ENCODE measurements at regions not wholly inside any gene's neighbourhood (a gene's known extent, or its start where the extent isn't known, plus 50 kb on each side); places are given as distances from the start of the nearest gene placed in this dataset.

GRCh38 chr7:108697254-108697653 is 127.6 kb downstream of the DNAJB9 start:
- no peak for DNase-seq (ENCODE audit: low spot score)

GRCh38 chr7:108711611-108712010 is 141.9 kb downstream of the DNAJB9 start:
- no peak for DNase-seq (ENCODE audit: low spot score)

GRCh38 chr7:108716783-108717182 is 147.1 kb downstream of the DNAJB9 start:
- no peak for DNase-seq (ENCODE audit: low spot score)

GRCh38 chr7:108717781-108718180 is 148.1 kb downstream of the DNAJB9 start:
- no peak for DNase-seq (ENCODE audit: low spot score)

- no peak for DNase-seq (ENCODE audit: low spot score)
Measured at GRCh38 chr7:108719631-108720030, 150.0 kb downstream of the DNAJB9 start.

- no peak for DNase-seq (ENCODE audit: low spot score)
Measured at GRCh38 chr7:108722561-108722960, 152.9 kb downstream of the DNAJB9 start.

- DNase-seq (ENCODE audit: low spot score) = no peak
Measured at GRCh38 chr7:108723381-108723814, 153.7 kb downstream of the DNAJB9 start.

GRCh38 chr7:108724251-108725100 is 154.8 kb downstream of the DNAJB9 start:
- DNase-seq (ENCODE audit: low spot score) = no peak

- DNase-seq (ENCODE audit: low spot score) = no peak
Measured at GRCh38 chr7:108735814-108736213, 166.1 kb downstream of the DNAJB9 start.

GRCh38 chr7:108736221-108736891 is 166.7 kb downstream of the DNAJB9 start:
- DNase-seq (ENCODE audit: low spot score) = no peak

- no peak for DNase-seq (ENCODE audit: low spot score)
Measured at GRCh38 chr7:108770981-108771745, 201.5 kb downstream of the DNAJB9 start.

- no peak for DNase-seq (ENCODE audit: low spot score)
Measured at GRCh38 chr7:108771853-108772252, 202.2 kb downstream of the DNAJB9 start.

- no peak for DNase-seq (ENCODE audit: low spot score)
Measured at GRCh38 chr7:108777966-108778365, 208.3 kb downstream of the DNAJB9 start.

GRCh38 chr7:108789451-108789850 is 219.8 kb downstream of the DNAJB9 start:
- DNase-seq (ENCODE audit: low spot score) = no peak

- DNase-seq (ENCODE audit: low spot score) = no peak
Measured at GRCh38 chr7:108794466-108794865, 224.8 kb downstream of the DNAJB9 start.

- no peak for DNase-seq (ENCODE audit: low spot score)
Measured at GRCh38 chr7:108802650-108803049, 233.0 kb downstream of the DNAJB9 start.

- peak; percentile 13 for DNase-seq (ENCODE audit: low spot score)
Measured at GRCh38 chr7:108805808-108806397, 236.2 kb downstream of the DNAJB9 start.

- DNase-seq (ENCODE audit: low spot score) = no peak
Measured at GRCh38 chr7:108808549-108809266, 239.0 kb downstream of the DNAJB9 start.

GRCh38 chr7:108809356-108809755 is 239.7 kb downstream of the DNAJB9 start:
- no peak for DNase-seq (ENCODE audit: low spot score)

- DNase-seq (ENCODE audit: low spot score) = no peak
Measured at GRCh38 chr7:108810756-108811385, 241.2 kb downstream of the DNAJB9 start.

Measured in HuH-7 (cell line).